Activated CD4-positive, alpha-beta T cell treated with anti-CD3 and anti-CD28 coated beads, Interleukin-2, amount 50 U/mL, for 1 hour (primary cell): ENCODE measurements at regions not wholly inside any gene's neighbourhood (a gene's known extent, or its start where the extent isn't known, plus 50 kb on each side); places are given as distances from the start of the nearest gene placed in this dataset.
"Not testable (repeated sequence)": the region's sequence is repeated elsewhere in the genome, so short reads cannot be mapped to it uniquely, and the experiment has no call there.

ENCODE experiments used
- DNase-seq: peaks from one replicate; pipeline ENCODE4 v3.0.0-alpha.2; 2020

- no peak for DNase-seq
These were observed 1029.3 kb downstream of the PCDH17 start for GRCh38 chr13:58660826-58661225.

- no peak for DNase-seq
These were observed 1034.8 kb downstream of the PCDH17 start for GRCh38 chr13:58666331-58666730.

DNA sequence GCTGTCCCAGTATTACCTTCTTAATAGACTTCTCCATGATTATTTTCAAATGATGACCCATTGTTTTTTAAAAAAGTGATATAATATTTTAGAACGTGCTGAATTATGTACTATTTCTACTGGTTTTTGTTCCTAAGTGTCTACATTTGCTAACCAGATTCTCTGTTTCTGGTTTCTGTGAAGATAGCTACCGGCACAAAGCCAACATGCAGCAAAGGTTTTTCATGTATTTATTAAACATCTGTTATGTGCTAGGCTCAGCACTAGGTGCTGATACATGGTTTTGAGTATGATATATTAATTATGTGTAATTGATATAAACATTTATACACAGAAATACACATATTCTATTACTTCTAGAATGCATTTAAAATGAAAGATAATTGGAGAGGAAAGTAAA lies 1035.6 kb downstream of the PCDH17 start:
- no peak for DNase-seq

- no peak for DNase-seq
These were observed 1048.6 kb downstream of the PCDH17 start for GRCh38 chr13:58680115-58680514.

- DNase-seq = no peak
These were observed 1051.1 kb downstream of the PCDH17 start for GRCh38 chr13:58682616-58683015.

GRCh38 chr13:58687148-58687547 lies 1055.6 kb downstream of the PCDH17 start:
- DNase-seq = no peak

GRCh38 chr13:58698531-58698930 lies 1067.0 kb downstream of the PCDH17 start:
- DNase-seq = no peak

GRCh38 chr13:58704953-58705352 lies 1073.4 kb downstream of the PCDH17 start:
- DNase-seq = no peak

DNA sequence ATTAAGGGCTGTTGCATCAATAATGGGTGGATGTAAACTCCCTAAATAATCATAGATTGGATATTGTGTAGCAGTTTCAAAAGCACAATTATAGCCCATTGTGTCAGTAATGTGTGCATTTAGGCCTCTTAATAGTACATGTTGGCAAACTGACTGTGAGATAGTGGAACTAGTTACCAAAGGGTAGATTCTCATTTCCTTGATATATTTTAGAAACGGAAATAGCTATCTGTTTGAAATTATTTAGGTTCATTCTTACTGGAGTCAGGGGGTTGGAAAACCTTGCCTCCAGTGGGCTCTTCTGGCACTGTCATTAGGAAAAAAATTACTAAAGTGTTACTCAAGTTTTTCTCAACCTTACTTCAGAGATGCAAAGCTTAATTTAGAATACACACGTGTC lies 1074.9 kb downstream of the PCDH17 start:
- no peak for DNase-seq

GRCh38 chr13:58712191-58712590 lies 1080.6 kb downstream of the PCDH17 start:
- no peak for DNase-seq

GRCh38 chr13:58714016-58714415 lies 1082.5 kb downstream of the PCDH17 start:
- DNase-seq = not testable (repeated sequence)

GRCh38 chr13:58721273-58721672 lies 1089.7 kb downstream of the PCDH17 start:
- DNase-seq = no peak

DNA sequence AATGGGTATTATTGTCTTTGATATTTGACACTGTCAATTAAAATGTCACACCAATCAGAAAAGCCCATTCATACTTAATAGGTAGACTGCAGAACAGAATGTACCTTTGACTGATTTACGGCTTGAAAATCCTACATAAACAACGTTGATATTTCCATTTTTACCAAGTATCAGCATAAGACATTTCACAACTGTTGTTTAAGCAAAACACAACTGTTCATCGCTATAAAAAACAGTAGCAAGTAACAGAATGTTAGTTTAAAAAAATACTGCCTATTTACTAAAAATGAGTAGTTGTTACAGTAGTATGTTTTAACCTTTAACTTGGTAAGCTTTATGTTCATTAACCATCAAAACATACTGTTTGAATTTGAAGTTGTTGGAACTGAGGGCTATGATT lies 1096.6 kb downstream of the PCDH17 start:
- no peak for DNase-seq

DNA sequence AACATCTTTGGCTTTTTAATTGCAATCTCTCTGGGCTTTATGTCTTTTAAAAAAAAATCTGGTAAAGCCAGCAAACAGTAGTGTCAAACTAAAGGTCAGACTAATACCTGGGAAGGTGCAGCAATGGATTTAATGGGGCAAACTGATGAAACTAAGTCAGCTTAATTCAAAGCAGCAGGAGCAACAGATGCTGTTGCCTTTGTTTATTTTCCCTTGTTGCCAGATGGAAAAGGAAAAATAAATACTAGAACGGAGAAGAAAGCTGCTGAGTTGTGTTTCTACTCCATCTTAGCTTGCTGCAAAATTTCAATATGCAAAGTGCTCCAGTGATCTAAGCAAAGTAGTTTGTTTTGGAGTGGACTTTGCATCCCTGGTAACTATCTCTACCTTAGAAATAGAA lies 1097.8 kb downstream of the PCDH17 start:
- no peak for DNase-seq

DNA sequence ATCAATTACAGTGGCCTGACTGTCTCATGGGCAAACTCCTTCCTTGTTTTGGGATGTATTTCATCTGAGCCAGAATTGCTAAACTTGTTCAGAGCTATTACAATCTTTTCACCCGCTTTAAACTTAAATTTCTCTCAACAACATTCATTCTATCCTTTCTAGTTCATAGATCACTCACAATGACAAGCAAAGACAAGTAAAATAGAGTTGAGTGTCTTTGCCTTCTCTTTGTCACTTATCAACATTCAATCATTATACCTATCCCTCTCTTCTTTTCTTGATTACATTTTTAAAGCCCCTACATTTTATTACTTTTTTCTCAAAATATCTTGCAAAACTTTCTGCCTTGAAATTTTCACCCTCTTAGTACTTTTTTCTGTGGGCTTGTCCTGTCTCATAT lies 1113.1 kb downstream of the PCDH17 start:
- no peak for DNase-seq

GRCh38 chr13:58767566-58767965 lies 1136.0 kb downstream of the PCDH17 start:
- no peak for DNase-seq

GRCh38 chr13:58773280-58773859 lies 1141.8 kb downstream of the PCDH17 start:
- no peak for DNase-seq

- no peak for DNase-seq
These were observed 1151.2 kb downstream of the PCDH17 start for GRCh38 chr13:58782736-58783135.

GRCh38 chr13:58792854-58793253 lies 1161.3 kb downstream of the PCDH17 start:
- no peak for DNase-seq

- no peak for DNase-seq
These were observed 1164.2 kb downstream of the PCDH17 start for GRCh38 chr13:58795715-58796114.

- DNase-seq = no peak
These were observed 1173.3 kb downstream of the PCDH17 start for GRCh38 chr13:58804832-58805231.

DNA sequence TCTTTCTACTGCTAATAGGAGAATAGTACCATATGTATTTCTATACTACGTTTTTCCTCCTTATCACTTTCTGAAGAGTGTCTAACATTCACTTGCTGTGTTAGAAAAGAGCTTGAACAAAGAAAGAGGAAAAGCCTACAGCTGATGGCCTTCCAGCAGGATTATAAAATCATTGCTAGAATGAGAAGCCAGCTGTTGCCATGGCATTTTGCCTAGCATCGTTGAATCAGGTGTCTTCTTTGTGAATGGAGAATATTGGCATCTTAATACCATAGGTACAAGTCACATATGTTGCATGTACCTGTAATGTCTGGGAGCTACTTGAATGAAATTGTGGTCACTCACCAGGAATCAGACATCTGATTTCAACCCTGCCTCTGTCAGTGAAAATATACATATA lies 1174.9 kb downstream of the PCDH17 start:
- no peak for DNase-seq

DNA sequence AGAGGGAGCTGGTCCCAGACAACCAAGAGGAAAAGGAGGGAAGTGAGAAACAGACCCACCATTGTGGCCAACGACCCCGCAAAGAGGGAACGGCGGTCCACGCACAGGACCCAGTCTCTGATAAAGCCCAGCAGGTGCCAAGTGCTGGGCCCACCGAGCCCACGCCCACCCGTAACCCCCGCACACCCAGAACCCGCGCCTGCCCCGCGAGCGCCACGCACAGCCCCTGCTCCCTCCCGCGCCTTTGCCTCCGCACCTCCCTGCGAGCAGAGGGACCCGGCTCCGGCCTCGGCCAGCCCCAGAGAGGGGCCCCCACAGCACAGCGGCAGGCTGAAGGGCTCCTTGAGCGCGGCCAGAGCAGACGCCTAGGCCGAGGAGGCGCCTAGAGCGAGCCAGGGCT lies 1192.2 kb downstream of the PCDH17 start:
- DNase-seq = no peak

DNA sequence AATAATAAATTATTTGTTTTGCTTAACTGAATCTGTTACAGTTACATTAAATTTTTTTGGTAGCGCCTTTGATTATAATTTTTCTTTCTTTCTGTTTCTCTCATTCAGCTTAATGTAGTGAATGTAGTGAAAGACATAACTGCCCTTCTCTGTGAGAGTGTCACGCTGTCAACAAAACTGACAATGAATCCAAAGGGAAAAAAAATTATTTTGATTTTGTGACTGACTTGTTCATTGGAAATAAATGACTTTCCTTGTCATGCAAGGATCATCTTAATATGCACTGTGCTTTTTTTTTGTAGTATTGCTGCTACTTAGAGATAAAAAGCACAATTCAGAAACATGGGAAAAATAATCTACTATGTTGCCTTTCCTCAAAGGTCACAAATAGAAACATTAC lies 1196.4 kb downstream of the PCDH17 start:
- no peak for DNase-seq

- no peak for DNase-seq
These were observed 1199.3 kb downstream of the PCDH17 start for GRCh38 chr13:58830841-58831240.

- DNase-seq = no peak
These were observed 1207.1 kb downstream of the PCDH17 start for GRCh38 chr13:58838615-58839014.
